GM21529 (cell line): ENCODE measurements at regions not wholly inside any gene's neighbourhood (a gene's known extent, or its start where the extent isn't known, plus 50 kb on each side); places are given as distances from the start of the nearest gene placed in this dataset.
"Not testable (repeated sequence)": the region's sequence is repeated elsewhere in the genome, so short reads cannot be mapped to it uniquely, and the experiment has no call there.

Source experiments
- ATAC-seq: cut with Tn5 transposase; IDR thresholded peaks from one replicate; pipeline ENCODE4 v1.9.1; 2021; ENCODE audit not compliant: unreplicated experiment

- ATAC-seq = not testable (repeated sequence)
Observed at GRCh38 chr13:89521672-89522071, 1825.8 kb upstream of the MIR17HG start.

DNA sequence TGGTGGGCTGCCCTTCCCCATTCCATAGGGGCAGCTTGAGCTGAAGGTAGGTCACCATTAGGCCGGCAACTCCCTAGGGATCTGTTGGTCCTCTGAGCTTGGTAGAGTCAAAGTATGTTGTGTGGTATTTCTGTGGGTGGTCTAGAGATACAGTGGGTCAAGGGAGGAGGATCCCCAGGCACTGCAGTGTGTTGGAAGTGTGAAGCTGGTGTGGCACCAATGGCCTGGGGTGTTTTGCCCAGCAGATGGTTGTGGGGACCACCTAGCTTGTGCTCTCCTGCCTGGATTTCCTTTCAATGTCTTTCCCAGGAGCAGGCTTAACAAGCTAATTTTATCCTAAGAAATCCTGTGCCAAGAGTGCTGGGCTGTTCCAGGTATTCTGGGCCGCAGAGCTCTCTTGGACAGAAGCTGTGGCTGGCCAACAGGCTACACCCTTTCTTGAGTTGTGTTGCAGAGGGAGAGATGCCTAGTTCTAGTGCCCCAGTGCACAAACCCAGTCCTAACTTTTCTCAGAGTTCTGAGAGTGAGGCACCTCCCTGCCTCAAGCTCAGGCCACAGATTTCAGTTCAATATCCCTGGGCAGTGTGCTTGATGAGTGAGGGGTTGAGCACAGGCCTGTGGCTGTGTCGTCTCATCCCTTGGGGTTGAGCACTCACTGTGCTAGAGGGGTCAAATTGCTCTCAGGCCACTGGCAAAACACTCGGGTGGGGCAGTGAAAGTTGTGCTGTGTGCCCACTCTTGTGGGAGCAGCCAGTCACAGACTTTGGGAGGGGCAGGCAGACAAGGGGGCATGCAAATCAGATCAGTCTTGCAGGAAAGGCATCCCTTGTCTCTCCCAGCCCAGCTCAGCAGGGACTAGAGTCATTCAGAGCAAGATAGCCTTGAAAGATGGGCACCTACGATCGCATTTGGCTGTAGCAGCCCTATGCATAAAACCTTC is 1806.1 kb upstream of the MIR17HG start:
- no peak for ATAC-seq

DNA sequence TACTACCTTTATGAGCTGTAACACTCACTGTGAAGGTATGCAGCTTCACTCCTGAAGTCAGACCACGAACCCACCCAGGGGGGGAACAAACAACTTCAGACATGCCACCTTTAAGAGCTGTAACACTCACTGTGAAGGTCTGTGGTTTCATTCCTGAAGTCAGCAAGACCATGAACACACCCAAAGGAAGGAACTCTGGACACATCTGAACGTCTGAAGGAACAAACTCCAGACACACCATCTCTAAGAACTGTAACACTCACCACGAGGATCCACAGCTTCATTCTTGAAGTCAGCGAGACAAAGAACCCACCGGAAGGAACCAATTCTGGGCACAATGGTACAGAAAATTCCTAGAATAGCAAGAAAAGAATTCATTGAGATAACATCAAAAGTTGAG is 1796.5 kb upstream of the MIR17HG start:
- no peak for ATAC-seq

DNA sequence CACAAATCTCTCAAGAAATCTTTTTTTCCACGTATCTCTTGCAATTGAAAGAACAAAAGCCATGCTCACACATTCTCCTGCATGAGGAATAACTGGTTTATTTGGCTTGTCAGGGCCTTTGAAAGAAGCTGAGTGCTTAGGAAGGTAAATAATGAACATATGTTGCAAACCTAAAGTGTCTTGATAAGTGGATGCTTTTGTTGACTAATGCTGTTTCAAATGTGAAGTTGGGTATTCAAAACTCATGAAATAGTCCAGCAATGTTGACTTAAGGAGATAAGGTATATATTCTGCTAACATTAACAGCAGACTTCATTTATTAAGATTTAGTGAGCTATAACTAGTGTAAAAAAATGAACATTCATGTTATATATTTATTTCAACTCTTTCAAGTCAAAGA is 1792.7 kb upstream of the MIR17HG start:
- no peak for ATAC-seq

- ATAC-seq = no peak
Observed at GRCh38 chr13:89565476-89566100, 1781.9 kb upstream of the MIR17HG start.

DNA sequence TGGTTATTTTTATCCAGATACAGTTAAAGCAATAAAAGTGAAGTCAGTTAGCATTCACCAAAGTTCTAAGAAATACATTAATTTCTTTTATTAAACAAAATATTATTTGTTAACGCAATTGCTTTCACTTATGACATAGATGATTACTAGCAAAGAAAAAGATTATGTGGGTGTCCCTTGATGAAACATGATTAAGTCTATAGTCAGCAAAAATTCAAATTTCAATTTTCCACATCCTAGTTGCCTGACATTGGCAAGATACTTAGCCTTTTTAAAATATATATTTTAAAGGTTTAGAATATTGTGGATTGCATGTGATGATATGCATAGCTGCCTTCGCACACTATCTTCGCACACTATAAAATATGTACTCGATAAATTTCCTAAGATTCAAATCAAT is 1780.5 kb upstream of the MIR17HG start:
- no peak for ATAC-seq

- no peak for ATAC-seq
Observed at GRCh38 chr13:89568276-89568675, 1779.2 kb upstream of the MIR17HG start.

DNA sequence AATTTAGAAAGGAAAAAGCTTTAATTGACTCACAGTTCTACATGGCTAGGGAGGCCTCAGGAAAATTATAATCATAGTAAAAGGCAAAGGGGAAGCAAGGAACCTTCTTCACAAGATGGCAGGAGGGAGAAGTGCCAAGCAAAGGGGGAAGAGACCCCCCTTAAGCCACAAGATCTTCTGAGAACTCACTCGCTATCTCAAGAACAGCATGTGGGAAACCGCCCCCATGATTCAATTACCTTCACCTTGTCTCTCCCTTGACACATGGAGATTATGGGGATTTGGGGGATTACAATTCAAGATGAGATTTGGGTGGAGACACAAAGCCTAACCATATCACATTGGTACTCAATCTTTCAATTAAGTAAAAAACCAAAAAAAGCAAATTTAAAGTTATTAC is 1778.7 kb upstream of the MIR17HG start:
- no peak for ATAC-seq

DNA sequence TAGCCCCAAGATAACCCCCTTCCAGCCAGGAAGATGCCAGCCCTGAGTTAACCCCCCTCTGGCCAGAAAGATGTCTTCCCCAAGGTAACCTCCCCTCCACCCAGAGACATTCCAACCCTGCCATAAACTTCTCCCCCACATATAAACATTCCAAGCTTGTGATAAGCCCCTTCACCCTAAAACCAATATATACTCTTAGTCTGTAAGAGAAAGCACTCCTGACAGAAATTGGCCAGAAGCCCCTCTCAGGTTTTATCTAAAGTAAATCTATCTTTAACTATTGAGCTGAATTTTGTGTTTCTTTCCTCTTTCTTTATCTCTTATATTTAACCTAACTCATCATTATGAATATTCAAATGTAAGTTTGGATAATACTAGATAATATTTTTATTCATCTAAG is 1775.8 kb upstream of the MIR17HG start:
- ATAC-seq = no peak

DNA sequence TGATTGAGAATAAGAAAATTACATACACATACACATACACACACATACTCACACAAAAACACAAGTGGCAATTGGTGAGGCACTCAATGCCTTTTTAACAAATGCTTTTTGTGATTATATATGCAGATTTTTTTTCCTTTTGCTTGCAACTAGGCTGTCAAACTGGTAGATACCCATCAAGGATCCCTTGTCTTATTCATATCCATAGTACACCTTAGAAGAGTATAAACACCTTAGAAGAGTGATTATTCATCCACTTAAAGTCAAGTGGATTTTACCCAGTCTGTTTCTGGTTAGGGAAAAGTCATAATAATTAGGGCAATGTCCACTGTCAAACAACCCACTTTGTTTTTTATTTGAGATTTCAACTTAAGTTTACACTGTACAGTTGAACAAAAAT is 1773.4 kb upstream of the MIR17HG start:
- no peak for ATAC-seq

GRCh38 chr13:89577301-89577700 is 1770.2 kb upstream of the MIR17HG start:
- no peak for ATAC-seq

DNA sequence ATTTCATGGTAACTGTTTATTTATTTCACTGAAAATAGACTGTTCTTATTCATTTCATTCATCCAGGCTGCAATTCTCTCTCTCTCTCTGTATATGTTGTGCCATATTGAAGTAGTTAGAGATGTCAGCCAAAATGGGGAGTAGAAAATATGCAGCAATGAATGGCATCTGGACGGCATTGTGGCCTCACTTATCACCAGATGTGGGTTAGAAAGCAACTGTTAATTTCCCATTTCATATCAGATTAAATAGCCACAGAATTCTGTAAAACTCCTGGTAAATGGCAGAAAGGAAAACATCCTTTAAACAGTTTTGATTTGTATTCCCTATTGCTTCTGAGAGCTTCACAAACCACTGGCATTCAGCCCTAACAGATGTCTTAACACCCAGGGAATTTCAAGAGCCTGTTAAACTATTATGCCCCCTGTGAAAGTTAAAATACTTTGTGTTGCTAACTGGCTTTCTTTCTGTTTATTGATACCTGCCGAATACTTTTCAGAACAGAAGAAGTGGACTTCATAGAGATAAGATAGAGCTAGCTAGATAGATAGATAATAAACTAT is 1763.3 kb upstream of the MIR17HG start:
- ATAC-seq = no peak

- ATAC-seq = no peak
Observed at GRCh38 chr13:89602655-89603054, 1744.8 kb upstream of the MIR17HG start.

GRCh38 chr13:89603187-89603586 is 1744.3 kb upstream of the MIR17HG start:
- no peak for ATAC-seq

- ATAC-seq = no peak
Observed at GRCh38 chr13:89609318-89609717, 1738.2 kb upstream of the MIR17HG start.

GRCh38 chr13:89610331-89610730 is 1737.2 kb upstream of the MIR17HG start:
- no peak for ATAC-seq

GRCh38 chr13:89610881-89611280 is 1736.6 kb upstream of the MIR17HG start:
- ATAC-seq = no peak

GRCh38 chr13:89627996-89628395 is 1719.5 kb upstream of the MIR17HG start:
- no peak for ATAC-seq

- no peak for ATAC-seq
Observed at GRCh38 chr13:89628567-89628966, 1718.9 kb upstream of the MIR17HG start.

DNA sequence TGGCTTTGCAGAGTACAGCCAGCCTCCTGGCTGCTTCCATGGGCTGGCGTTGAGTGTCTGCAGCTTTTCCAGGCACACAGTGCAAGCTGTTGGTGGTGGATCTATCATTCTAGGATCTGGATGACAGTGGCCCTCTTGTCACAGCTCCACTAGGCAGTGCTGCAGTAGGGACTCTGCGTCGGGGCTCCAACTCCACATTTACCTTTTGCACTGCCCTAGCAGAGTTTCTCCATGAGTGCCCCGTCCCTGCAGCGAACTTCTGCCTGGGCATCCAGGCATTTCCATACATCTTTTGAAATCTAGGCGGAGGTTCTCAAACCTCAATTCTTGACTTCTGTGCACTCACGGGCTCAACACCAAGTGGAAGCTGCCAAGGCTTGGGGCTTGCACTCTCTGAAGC is 1697.3 kb upstream of the MIR17HG start:
- ATAC-seq = no peak

- ATAC-seq = no peak
Observed at GRCh38 chr13:89660752-89661151, 1686.7 kb upstream of the MIR17HG start.

DNA sequence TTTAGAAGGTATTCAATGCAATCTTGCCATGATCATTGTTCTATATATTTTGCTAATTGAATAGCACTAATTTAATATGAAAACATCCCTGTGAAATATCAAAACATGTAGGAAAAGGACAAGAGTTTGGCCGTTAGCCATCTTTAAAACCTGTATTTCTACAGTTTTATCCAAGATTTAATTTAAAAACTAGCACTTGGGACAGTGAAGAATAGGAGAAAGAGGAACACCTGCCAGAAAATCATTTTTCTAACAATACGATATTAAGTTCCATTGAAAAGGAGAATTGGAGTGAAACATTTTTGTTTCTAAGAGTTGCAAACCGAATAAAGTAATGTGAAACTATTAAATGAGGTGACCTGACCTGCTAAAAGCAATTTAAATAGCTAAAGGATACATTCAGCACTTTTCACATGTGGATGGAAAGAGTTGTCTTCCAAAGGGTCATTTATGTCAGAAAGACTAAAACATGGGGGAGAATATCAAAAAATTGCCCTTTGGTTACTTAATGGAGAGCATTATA is 1673.6 kb upstream of the MIR17HG start:
- no peak for ATAC-seq
